Neuronal stem cell (in vitro differentiated cells): ENCODE measurements at regions not wholly inside any gene's neighbourhood (a gene's known extent, or its start where the extent isn't known, plus 50 kb on each side); places are given as distances from the start of the nearest gene placed in this dataset.

Source experiments
- DNase-seq: peaks from one replicate; pipeline ENCODE4 v3.0.0-alpha.2; 2013; ENCODE audit warnings: low spot score
- H2AFZ ChIP-seq: one replicate; pipeline ENCODE4 v1.6.1; 2013; ENCODE audit warnings: mild to moderate bottlenecking, low read length, inconsistent platforms
- H2AK5ac ChIP-seq: 2 replicates; pipeline ENCODE4 v1.6.1; 2013; ENCODE audit warnings: low read depth, mild to moderate bottlenecking, inconsistent platforms, low read length, moderate library complexity, mixed read lengths
- H2BK120ac ChIP-seq: 2 replicates; pipeline ENCODE4 v1.6.1; 2013; ENCODE audit warnings: low read depth, mild to moderate bottlenecking, inconsistent platforms, low read length, moderate library complexity, mixed read lengths
- H2BK12ac ChIP-seq: one replicate; pipeline ENCODE4 v1.6.1; 2013; ENCODE audit warnings: low read length, inconsistent platforms
- H2BK15ac ChIP-seq: 2 replicates; pipeline ENCODE4 v1.6.1; 2013; ENCODE audit warnings: mild to moderate bottlenecking, low read length, inconsistent platforms, mixed read lengths
- H2BK5ac ChIP-seq: one replicate; pipeline ENCODE4 v1.6.1; 2013; ENCODE audit warnings: inconsistent platforms, mild to moderate bottlenecking, low read length, moderate library complexity
- H3K14ac ChIP-seq: one replicate; pipeline ENCODE4 v1.6.1; 2013; ENCODE audit warnings: low read length, inconsistent platforms
- H3K18ac ChIP-seq: 2 replicates; pipeline ENCODE4 v1.6.1; 2013; ENCODE audit warnings: low read length, inconsistent platforms
- H3K23ac ChIP-seq: 2 replicates; pipeline ENCODE4 v1.6.1; 2013; ENCODE audit warnings: low read depth, mild to moderate bottlenecking, mixed read lengths, low read length, inconsistent platforms; ENCODE audit not compliant: poor library complexity
- H3K27ac ChIP-seq: replicated peaks from 3 replicates; pipeline ENCODE4 v1.5.1; 2013; ENCODE audit warnings: low read length, inconsistent platforms
- H3K27me3 ChIP-seq, 3 experiments: 2 replicates each; pipeline ENCODE4 v1.6.1; 2013; ENCODE audit warnings: low read length in 3 of 3, mild to moderate bottlenecking in 2 of 3, inconsistent platforms in 1 of 3, low read depth in 1 of 3, mixed read lengths in 1 of 3, moderate library complexity in 1 of 3; ENCODE audit not compliant: control insufficient read depth in 3 of 3, insufficient read depth in 3 of 3
- H3K36me3 ChIP-seq, 2 donors: replicated peaks in 1 of 2; 2 replicates each; pipeline ENCODE4 v1.6.1; 2013; ENCODE audit warnings: low read length in 2 of 2; ENCODE audit not compliant: control insufficient read depth in 2 of 2, insufficient read depth in 2 of 2
- H3K4ac ChIP-seq: 2 replicates; pipeline ENCODE4 v1.6.1; 2013; ENCODE audit warnings: inconsistent platforms, mild to moderate bottlenecking, low read length, moderate library complexity
- H3K4me1 ChIP-seq, 2 donors: 1 replicate in 1 of 2; 2 replicates in 1 of 2; pipeline ENCODE4 v1.6.1; 2013; ENCODE audit warnings: low read length in 2 of 2, low read depth in 1 of 2; ENCODE audit not compliant: control insufficient read depth in 2 of 2, insufficient read depth in 1 of 2
- H3K4me2 ChIP-seq: one replicate; pipeline ENCODE4 v1.6.1; 2013; ENCODE audit warnings: mild to moderate bottlenecking, low read length, inconsistent platforms; ENCODE audit not compliant: insufficient read depth, poor library complexity, severe bottlenecking
- H3K4me3 ChIP-seq, 2 donors: 2 replicates each; pipeline ENCODE4 v1.5.1; 2013; ENCODE audit warnings: low read length in 2 of 2, mild to moderate bottlenecking in 2 of 2, inconsistent platforms in 1 of 2, moderate library complexity in 1 of 2
- H3K79me1 ChIP-seq: one replicate; pipeline ENCODE4 v1.6.1; 2013; ENCODE audit warnings: low read depth, mild to moderate bottlenecking, inconsistent platforms, low read length, moderate library complexity
- H3K9ac ChIP-seq: one replicate; pipeline ENCODE4 v1.6.1; 2013; ENCODE audit warnings: mild to moderate bottlenecking, low read depth, low read length, inconsistent platforms; ENCODE audit not compliant: poor library complexity
- H3K9me3 ChIP-seq, 2 donors: replicated peaks in 1 of 2; 2 replicates each; pipeline versions ENCODE3 to v1.6.1; 2013; ENCODE audit warnings: low read length in 2 of 2, mild to moderate bottlenecking in 2 of 2, inconsistent platforms in 1 of 2, low read depth in 1 of 2, mixed read lengths in 1 of 2, moderate library complexity in 1 of 2; ENCODE audit not compliant: control insufficient read depth in 2 of 2, insufficient read depth in 1 of 2
- H4K8ac ChIP-seq: one replicate; pipeline ENCODE4 v1.6.1; 2013; ENCODE audit warnings: low read depth, mild to moderate bottlenecking, inconsistent platforms, low read length, moderate library complexity
- H4K91ac ChIP-seq: one replicate; pipeline ENCODE4 v1.6.1; 2013; ENCODE audit warnings: low read length, low read depth, mild to moderate bottlenecking, inconsistent platforms; ENCODE audit not compliant: poor library complexity
- WGBS, 2 donors: extraction: QIAGEN DNeasy Blood & Tissue Kit; methylation state at CpG; one replicate each; pipeline ENCODE4 v1.1.7; 2013; ENCODE audit warnings: missing lambda C conversion rate in 2 of 2, mixed read lengths in 1 of 2; ENCODE audit not compliant: insufficient read length in 2 of 2, insufficient replicate concordance in 1 of 2; ENCODE audit errors: extremely low coverage in 2 of 2; 5-methylcytosine and 5-hydroxymethylcytosine counted together

DNA sequence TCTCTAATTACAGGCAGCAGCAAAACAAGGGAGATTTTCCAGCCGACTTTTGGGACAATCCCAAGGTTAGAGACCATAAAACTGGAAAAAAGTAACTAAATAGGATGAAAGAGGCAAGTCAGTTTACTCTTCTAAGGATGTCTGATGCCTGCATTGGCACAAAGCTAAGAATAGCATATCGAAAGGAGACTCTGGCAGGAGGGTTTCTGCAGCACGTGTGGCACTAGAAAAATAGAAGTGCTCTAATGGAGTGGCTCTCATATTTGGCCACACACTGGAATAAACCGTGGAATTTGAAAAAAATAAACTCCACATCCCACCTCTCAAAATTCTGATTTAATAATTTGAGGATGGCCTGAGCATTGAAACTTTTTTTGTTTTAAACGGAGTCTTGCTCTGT lies 77.2 kb upstream of the ARSJ start:
- H3K23ac ChIP-seq: no peak overlapping the region
- H3K14ac ChIP-seq: no peak overlapping the region
- H3K4me1 ChIP-seq: no peaks in the 10 kb centered on the region
- no peaks in the 10 kb centered on the region for H3K79me1 ChIP-seq
- H3K4me2 ChIP-seq: no peak overlapping the region
- no peak overlapping the region for H2BK15ac ChIP-seq
- WGBS, 2 donors: no CpG with 5 or more reads among the region's 5 CpGs
- H2AK5ac ChIP-seq: no peak overlapping the region
- H3K4me3 ChIP-seq: no peak overlapping the region
- DNase-seq: no peak
- H2AFZ ChIP-seq: no peak overlapping the region
- H3K9me3 ChIP-seq: no peaks in the 10 kb centered on the region
- H2BK120ac ChIP-seq: no peak overlapping the region
- no peak overlapping the region for H3K18ac ChIP-seq
- no peak overlapping the region for H2BK12ac ChIP-seq
- no peaks in the 10 kb centered on the region for H3K36me3 ChIP-seq
- H3K4ac ChIP-seq: no peak overlapping the region
- no peak overlapping the region for H4K91ac ChIP-seq
- H2BK5ac ChIP-seq: no peak overlapping the region
- no peak overlapping the region for H4K8ac ChIP-seq
- H3K27me3 ChIP-seq: no peaks in the 10 kb centered on the region
- no peak overlapping the region for H3K27ac ChIP-seq
- H3K9ac ChIP-seq: no peak overlapping the region

DNA sequence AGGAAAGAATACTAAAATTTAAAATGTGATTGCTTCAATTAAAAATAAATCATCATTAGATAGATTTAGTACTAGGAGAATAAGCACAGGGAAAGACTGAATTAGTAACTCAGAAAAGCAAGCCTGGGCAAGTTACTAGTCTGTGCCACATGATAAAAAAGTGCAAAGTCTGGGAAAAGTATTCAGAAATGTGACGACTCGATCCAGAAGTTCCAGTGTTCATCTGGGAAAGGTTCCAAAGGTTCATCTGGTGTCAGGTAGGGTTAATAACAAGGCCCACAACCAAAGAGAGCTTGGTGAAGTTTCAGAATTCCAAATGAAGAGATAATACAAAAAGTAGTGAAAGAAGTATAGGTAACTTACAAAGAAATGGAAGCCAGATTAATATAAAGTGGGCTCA lies 78.3 kb upstream of the ARSJ start:
- Histone ChIP-seq H2AK5ac (no peak overlapping the region), H3K4me3 (no peak overlapping the region), H3K9me3 (no peaks in the 10 kb centered on the region), H2BK15ac (no peak overlapping the region), H3K14ac (no peak overlapping the region), H2BK12ac (no peak overlapping the region), H3K27ac (no peak overlapping the region), H3K9ac (no peak overlapping the region), H3K4me1 (no peaks in the 10 kb centered on the region), H2BK120ac (no peak overlapping the region), H4K91ac (no peak overlapping the region), H2BK5ac (no peak overlapping the region), H3K79me1 (no peaks in the 10 kb centered on the region), H3K4me2 (no peak overlapping the region), H3K18ac (no peak overlapping the region), H3K23ac (no peak overlapping the region), H2AFZ (no peak overlapping the region), H4K8ac (no peak overlapping the region), H3K27me3 (no peaks in the 10 kb centered on the region), H3K36me3 (no peaks in the 10 kb centered on the region), H3K4ac (no peak overlapping the region)
- no CpG with 5 or more reads among the region's 2 CpGs for WGBS, 2 donors
- no peak for DNase-seq

DNA sequence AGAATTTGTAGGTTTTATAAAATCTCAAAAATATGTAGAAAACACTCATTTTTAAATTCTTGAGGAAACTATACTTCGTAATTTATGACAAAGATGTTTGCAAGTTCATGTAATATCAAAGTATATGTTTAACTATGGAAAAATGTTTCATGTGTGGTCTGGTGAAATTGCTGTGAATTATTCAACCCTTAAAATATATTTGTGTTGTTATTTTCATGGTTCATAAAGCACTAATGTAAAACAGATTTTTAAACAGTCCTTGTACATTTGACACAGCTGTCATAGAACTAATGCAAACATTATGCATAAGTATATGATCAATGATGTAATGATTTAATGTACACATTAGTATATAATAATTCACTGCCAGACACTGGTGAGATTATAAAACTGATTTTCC lies 83.1 kb upstream of the ARSJ start:
- Histone ChIP-seq H3K9me3 (no peaks in the 10 kb centered on the region), H3K27me3 (no peaks in the 10 kb centered on the region), H2AK5ac (no peak overlapping the region), H2AFZ (no peak overlapping the region), H2BK15ac (no peak overlapping the region), H3K14ac (no peak overlapping the region), H3K79me1 (no peaks in the 10 kb centered on the region), H3K23ac (no peak overlapping the region), H2BK5ac (no peak overlapping the region), H3K4me2 (no peak overlapping the region), H3K9ac (no peak overlapping the region), H4K8ac (no peak overlapping the region), H3K4me3 (no peak overlapping the region), H3K4ac (no peak overlapping the region), H3K4me1 (no peaks in the 10 kb centered on the region), H3K36me3 (no peaks in the 10 kb centered on the region), H2BK120ac (no peak overlapping the region), H2BK12ac (no peak overlapping the region), H4K91ac (no peak overlapping the region), H3K27ac (no peak overlapping the region), H3K18ac (no peak overlapping the region)
- no peak for DNase-seq
- WGBS, 2 donors: no CpG with 5 or more reads among the region's 1 CpG

DNA sequence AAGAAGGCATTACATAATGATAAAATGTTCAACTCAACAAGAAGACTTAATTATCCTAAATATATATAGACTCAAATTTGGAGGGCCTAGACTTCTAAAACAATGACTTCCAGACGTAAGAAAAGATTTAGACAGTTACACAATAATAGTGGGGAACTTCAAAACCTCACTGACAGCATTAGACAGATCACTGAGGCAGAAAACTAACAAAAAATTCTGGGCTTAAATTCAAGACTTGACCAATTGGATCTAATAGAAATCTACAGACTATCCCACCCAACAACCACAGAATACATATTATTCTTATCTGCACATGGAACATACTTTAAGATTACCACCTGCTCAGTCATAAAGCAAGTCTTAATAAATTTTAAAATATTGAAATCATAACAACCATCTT lies 93.3 kb upstream of the ARSJ start:
- Histone ChIP-seq H3K18ac (no peak overlapping the region), H3K9me3 (no peaks in the 10 kb centered on the region), H2BK15ac (no peak overlapping the region), H4K8ac (no peak overlapping the region), H3K4me3 (no peak overlapping the region), H3K4me1 (no peaks in the 10 kb centered on the region), H3K4me2 (no peak overlapping the region), H3K23ac (no peak overlapping the region), H4K91ac (no peak overlapping the region), H3K14ac (no peak overlapping the region), H2AFZ (no peak overlapping the region), H3K27me3 (no peaks in the 10 kb centered on the region), H3K27ac (no peak overlapping the region), H2BK120ac (no peak overlapping the region), H3K79me1 (no peaks in the 10 kb centered on the region), H3K4ac (no peak overlapping the region), H2AK5ac (no peak overlapping the region), H2BK5ac (no peak overlapping the region), H2BK12ac (no peak overlapping the region), H3K9ac (no peak overlapping the region), H3K36me3 (no peaks in the 10 kb centered on the region)
- WGBS, 2 donors: no CpG with 5 or more reads among the region's 1 CpG
- no peak for DNase-seq
